ENCODE measurements at regions not wholly inside any gene's neighbourhood (a gene's known extent, or its start where the extent isn't known, plus 50 kb on each side); places are given as distances from the start of the nearest gene placed in this dataset.

DNA sequence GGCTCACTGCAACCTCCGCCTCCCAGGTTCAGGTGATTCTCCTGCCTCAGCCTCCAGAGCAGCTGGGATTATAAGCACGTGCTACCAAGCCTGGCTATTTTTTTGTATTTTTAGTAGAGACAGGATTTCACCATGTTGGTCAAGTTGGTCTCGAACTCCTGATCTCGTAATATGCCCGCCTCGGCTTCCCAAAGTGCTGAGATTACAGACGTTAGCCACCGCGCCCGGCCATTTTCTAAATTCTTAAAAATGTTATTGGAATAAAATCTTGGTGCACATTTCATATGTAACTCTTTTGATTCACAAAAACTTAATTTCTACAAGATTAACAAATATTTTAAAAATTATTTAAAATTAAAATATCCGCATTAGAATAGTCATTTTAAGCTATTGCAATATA, 1480.3 kb upstream of the SPRY2 start (continued):
- TF ChIP-seq ZSCAN4 (tag by site-specific recombination; IDR thresholded peaks at IDR 0.05), result no peak
- no peak for TF ChIP-seq BCL11A (tag by site-specific recombination; IDR thresholded peaks at IDR 0.05; ENCODE audit: low read depth)
- no peak for TF ChIP-seq ZBTB10 (tag by site-specific recombination; IDR thresholded peaks at IDR 0.05)
- no peak for TF ChIP-seq BCL11B (tag by site-specific recombination; IDR thresholded peaks at IDR 0.05; ENCODE audit: low read depth)
- no peak for TF ChIP-seq ZIC2 (tag by site-specific recombination; IDR thresholded peaks at IDR 0.05)
- TF ChIP-seq, protein P1, sequence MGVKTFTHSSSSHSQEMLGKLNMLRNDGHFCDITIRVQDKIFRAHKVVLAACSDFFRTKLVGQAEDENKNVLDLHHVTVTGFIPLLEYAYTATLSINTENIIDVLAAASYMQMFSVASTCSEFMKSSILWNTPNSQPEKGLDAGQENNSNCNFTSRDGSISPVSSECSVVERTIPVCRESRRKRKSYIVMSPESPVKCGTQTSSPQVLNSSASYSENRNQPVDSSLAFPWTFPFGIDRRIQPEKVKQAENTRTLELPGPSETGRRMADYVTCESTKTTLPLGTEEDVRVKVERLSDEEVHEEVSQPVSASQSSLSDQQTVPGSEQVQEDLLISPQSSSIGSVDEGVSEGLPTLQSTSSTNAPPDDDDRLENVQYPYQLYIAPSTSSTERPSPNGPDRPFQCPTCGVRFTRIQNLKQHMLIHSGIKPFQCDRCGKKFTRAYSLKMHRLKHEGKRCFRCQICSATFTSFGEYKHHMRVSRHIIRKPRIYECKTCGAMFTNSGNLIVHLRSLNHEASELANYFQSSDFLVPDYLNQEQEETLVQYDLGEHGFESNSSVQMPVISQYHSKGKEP (tag by site-specific recombination; IDR thresholded peaks at IDR 0.05), result no peak
- no peak for TF ChIP-seq ZNF626 (tag by site-specific recombination; IDR thresholded peaks at IDR 0.05)
- no peak for TF ChIP-seq KLF8 (tag by site-specific recombination; IDR thresholded peaks at IDR 0.05)

GRCh38 chr13:81800433-81800832, 1459.5 kb upstream of the SPRY2 start:
- CTCF ChIA-PET, result no interaction called here
- Histone ChIP-seq H3K4me1 (ENCODE audit: control insufficient read depth, insufficient read depth, low read length) (no peaks in the 10 kb centered on the region), H3K9me3 (ENCODE audit: control insufficient read depth, insufficient read depth, low read depth, low read length) (no peaks in the 10 kb centered on the region), H3K27ac (ENCODE audit: extremely low read depth, low read depth, low read length) (no peak overlapping the region), H3K36me3 (ENCODE audit: control insufficient read depth in 2 of 2, insufficient read depth in 1 of 2, low read length in 2 of 2) (no peaks in the 10 kb centered on the region), H3K4me3 (ENCODE audit: low read depth, low read length) (no peak overlapping the region)
- POLR2A ChIA-PET, result no interaction called here
- TF ChIP-seq HOXC10 (CRISPR knock-in tag; IDR thresholded peaks at IDR 0.05), result no peak
- TF ChIP-seq TRIM28 (IDR thresholded peaks at IDR 0.05; ENCODE audit: borderline replicate concordance, low read length), result no peak
- TF ChIP-seq ZEB2 (tag by site-specific recombination; IDR thresholded peaks at IDR 0.05), result no peak
- no peak for TF ChIP-seq ZSCAN4 (tag by site-specific recombination; IDR thresholded peaks at IDR 0.05)
- TF ChIP-seq, protein P2, sequence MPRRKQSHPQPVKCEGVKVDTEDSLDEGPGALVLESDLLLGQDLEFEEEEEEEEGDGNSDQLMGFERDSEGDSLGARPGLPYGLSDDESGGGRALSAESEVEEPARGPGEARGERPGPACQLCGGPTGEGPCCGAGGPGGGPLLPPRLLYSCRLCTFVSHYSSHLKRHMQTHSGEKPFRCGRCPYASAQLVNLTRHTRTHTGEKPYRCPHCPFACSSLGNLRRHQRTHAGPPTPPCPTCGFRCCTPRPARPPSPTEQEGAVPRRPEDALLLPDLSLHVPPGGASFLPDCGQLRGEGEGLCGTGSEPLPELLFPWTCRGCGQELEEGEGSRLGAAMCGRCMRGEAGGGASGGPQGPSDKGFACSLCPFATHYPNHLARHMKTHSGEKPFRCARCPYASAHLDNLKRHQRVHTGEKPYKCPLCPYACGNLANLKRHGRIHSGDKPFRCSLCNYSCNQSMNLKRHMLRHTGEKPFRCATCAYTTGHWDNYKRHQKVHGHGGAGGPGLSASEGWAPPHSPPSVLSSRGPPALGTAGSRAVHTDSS (tag by site-specific recombination; IDR thresholded peaks at IDR 0.05), result no peak
- TF ChIP-seq ZNF223 (tag by site-specific recombination; IDR thresholded peaks at IDR 0.05), result no peak
- no peak for TF ChIP-seq KLF8 (tag by site-specific recombination; IDR thresholded peaks at IDR 0.05)
- TF ChIP-seq ZNF10 (tag by site-specific recombination; IDR thresholded peaks at IDR 0.05), result no peak
- no peak for TF ChIP-seq KLF9 (tag by site-specific recombination; IDR thresholded peaks at IDR 0.05; ENCODE audit: low read depth)
- TF ChIP-seq SCRT2 (tag by site-specific recombination; IDR thresholded peaks at IDR 0.05), result no peak
- TF ChIP-seq ZNF266 (tag by site-specific recombination; IDR thresholded peaks at IDR 0.05; ENCODE audit: low read depth), result no peak
- TF ChIP-seq, protein P3, sequence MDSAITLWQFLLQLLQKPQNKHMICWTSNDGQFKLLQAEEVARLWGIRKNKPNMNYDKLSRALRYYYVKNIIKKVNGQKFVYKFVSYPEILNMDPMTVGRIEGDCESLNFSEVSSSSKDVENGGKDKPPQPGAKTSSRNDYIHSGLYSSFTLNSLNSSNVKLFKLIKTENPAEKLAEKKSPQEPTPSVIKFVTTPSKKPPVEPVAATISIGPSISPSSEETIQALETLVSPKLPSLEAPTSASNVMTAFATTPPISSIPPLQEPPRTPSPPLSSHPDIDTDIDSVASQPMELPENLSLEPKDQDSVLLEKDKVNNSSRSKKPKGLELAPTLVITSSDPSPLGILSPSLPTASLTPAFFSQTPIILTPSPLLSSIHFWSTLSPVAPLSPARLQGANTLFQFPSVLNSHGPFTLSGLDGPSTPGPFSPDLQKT (IDR thresholded peaks at IDR 0.05; ENCODE audit: borderline replicate concordance, low read depth, low read length), result no peak
- TF ChIP-seq ZNF692 (tag by site-specific recombination; IDR thresholded peaks at IDR 0.05), result no peak
- TF ChIP-seq EGR2 (tag by site-specific recombination; IDR thresholded peaks at IDR 0.05; ENCODE audit: low read depth), result no peak
- no peak for TF ChIP-seq ZNF202 (tag by site-specific recombination; IDR thresholded peaks at IDR 0.05; ENCODE audit: borderline replicate concordance)
- TF ChIP-seq ZNF148 (tag by site-specific recombination; IDR thresholded peaks at IDR 0.05; ENCODE audit: borderline replicate concordance), result no peak
- TF ChIP-seq RBAK (tag by site-specific recombination; IDR thresholded peaks at IDR 0.05), result no peak
- TF ChIP-seq ZNF558 (tag by site-specific recombination; IDR thresholded peaks at IDR 0.05), result no peak
